ENCODE measurements at regions not wholly inside any gene's neighbourhood (a gene's known extent, or its start where the extent isn't known, plus 50 kb on each side); places are given as distances from the start of the nearest gene placed in this dataset.

DNA sequence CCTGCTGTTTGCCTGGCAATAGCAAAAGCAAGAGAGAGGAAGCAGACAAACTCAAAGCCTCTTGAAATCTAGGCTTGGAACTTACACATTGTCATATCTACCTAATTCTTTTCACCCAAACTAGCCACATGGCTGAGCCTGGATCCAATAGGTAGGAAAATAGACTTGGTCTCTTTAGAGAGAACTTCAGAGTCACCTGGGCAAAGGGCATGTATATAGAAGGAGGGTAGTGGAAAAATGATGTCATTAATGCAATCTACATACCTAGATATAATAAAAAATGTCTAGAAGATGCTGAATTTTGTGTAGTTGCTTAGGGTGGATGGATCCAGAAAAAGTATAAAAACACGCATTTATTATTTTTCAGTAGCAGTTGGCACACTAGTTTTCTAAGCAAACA is 237.0 kb upstream of the GEMIN8 start:
- no peak for TF ChIP-seq POLR2A (IDR thresholded peaks at IDR 0.05)
- no peak for TF ChIP-seq POLR2AphosphoS5 (IDR thresholded peaks at IDR 0.05)
- TF ChIP-seq EP300 (IDR thresholded peaks at IDR 0.05) = no peak

Data from suprapubic skin (tissue), 4 donors.